HUDEP-2 (cell line): ENCODE measurements at regions not wholly inside any gene's neighbourhood (a gene's known extent, or its start where the extent isn't known, plus 50 kb on each side); places are given as distances from the start of the nearest gene placed in this dataset.
"Not testable (repeated sequence)": the region's sequence is repeated elsewhere in the genome, so short reads cannot be mapped to it uniquely, and the experiment has no call there.

Experiments used
- DNase-seq, 76 experiments: peaks; one replicate each; lab custom pipeline; 2025; ENCODE audit not compliant: unreplicated experiment in 76 of 76; lab: John Stamatoyannopoulos, UW

DNA sequence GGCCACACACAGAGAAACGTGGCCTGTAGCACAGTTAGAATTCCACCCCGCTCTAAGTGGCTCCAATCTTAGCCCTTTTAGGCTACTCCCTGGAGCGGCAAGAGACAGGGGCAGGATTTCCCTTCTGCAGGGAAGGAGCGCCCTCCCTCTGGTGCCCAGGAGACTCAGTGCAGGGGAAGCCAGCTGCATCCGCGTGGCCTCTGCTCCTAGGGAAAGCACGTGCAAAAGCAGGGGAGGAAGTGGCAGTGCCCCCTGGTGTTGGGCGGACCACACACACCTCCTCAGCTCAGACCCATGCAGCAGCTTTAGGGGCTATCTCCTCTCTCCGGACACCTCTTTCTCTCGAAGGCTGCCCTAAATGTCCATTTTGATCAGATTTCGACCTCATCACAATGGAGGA is 50.0 kb downstream of the SPRING1 start:
- DNase-seq = peak in 23 of 76 experiments; percentile 2 to 43 (median 14)

- no peak for DNase-seq
These were observed 53.0 kb downstream of the SPRING1 start for GRCh38 chr12:116684891-116685290.

GRCh38 chr12:116677202-116677661 is 60.6 kb downstream of the SPRING1 start:
- no peak for DNase-seq

DNA sequence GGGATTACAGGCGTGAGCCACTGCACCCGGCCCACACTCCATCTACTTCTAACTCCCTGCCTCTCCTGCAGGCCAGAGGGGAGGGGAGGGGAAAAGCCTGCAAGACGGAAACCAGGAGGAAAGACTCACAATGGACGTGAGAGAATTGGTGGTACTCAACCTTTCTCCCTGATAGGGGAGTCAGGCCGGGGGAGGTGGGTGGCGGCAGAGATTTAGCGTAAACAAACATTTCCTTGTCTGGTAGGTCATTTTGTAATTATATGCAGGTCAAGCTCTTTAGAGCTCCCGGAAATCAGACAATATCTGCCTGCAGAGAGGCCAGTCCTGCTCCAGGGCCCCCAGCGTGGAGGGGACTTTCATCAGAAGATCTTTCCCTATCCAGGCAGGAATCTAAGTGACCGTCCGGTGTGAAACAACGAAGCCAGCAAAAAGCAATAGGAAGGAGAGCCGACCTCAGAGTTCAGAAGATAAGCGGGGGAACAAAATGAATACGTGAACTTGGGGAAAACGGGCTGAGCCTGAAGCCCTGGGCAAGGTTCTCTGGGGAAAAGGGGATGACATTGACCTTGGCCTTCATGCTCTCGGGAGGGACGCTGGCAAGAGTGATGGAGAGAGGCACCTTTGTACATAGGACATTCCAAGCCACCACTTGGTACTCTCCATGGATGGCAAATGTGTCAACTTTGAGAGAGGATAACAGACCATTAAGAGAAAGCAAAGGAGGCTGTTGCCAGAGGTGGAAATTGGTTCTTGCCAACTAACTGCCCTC is 62.3 kb downstream of the SPRING1 start:
- DNase-seq = no peak

DNA sequence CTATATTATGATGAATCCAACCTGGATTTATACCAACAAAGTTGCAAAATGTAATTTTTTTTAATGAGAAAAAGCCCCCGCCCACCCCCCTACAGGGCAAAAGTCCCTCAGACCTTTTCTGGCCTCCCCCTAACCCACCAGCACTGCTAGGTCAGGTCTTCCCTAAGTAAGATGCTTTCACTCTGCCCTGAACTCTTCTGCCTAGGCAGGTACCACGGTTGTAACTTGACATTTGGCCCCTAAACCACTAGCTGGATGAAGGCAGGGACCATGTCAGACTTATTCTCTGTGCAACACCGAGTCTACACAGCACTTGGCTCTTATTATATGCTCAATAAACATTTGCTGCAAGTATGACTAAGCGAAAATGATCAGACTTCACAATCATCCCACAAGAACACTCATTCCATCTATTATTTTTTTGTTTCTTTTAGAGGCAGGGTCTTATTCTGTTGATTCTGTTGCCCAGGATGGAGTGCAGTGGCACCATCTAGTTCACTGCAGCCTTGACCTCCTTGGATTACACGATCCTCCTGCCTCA is 63.2 kb downstream of the SPRING1 start:
- DNase-seq = no peak

- peak in 1 of 76 experiments; percentile 8 for DNase-seq
These were observed 64.2 kb downstream of the SPRING1 start for GRCh38 chr12:116673681-116674111.

GRCh38 chr12:116672842-116673516 is 64.9 kb downstream of the SPRING1 start:
- no peak for DNase-seq

DNA sequence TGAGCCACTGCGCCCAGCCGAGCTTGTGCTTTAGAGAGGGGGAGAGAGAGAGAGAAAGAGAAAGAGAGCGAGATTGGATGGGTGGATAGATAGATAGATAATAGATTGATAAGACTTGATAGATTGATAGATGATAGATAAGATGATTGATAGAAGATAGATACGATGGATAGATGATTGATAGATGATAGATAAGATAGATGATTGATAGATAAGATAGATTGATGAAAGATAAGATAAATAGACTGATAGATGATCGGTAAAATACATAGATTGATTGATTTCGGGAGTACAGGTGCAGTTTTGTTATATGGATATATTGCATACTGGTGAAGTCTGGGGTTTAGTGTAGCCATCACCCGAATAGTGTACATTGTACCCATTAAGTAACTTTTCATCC is 65.9 kb downstream of the SPRING1 start:
- no peak for DNase-seq

DNA sequence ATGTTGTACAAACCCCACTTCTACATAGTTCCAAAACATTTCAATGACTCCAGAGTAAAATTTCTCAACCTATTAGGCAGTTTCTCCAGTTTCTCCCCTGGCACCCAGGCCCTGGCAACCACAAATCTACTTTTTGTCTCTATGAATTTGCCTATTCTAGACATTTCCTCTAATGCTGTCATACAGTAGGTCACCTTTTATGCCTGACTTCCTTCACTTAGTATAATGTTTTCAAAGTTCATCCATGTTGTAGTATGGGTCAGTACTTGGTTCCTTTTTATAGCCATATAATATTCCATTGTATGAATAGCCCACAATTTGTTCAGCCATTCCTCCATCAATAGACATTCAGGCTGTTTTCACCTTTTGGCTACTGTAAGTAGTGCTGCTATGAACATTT is 67.0 kb downstream of the SPRING1 start:
- DNase-seq = no peak

GRCh38 chr12:116667752-116668151 is 70.1 kb downstream of the SPRING1 start:
- no peak for DNase-seq

DNA sequence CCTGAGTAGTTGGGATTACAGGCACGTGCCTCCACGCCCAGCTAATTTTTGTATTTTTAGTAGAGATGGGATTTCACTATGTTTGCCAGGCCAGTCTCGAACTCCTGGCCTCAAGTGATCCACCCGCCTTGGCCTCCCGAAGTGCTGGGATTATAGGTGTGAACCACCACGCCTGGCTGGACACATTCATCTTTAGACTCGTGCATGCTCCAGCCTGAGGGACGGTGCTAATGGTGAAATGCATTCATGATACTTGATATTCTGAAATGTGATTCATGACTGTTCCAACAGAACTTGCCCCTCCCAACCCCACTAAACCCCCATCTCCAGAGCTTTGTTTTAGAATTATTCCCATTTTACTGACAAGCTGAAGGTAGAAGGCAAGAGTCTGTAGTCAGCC is 71.0 kb downstream of the SPRING1 start:
- DNase-seq = not testable (repeated sequence)

DNA sequence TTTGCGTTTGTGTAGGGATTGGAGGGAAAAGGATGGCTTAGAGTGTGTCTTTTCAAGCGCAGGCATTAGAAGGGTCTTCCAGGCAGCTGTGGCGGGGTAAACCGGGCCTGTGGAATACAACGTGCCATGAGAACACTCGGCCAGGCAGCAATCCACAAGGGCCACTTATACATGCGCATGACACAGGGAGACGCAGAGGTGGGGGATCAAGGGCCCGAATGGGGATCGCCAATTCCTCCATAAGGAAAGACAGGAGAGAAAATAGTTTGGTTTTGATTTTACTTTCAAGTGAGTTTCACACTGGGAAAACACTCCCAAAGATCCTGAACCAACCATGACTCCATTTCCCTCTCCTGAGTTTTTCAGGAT is 71.6 kb downstream of the SPRING1 start:
- no peak for DNase-seq

- no peak for DNase-seq
These were observed 72.1 kb downstream of the SPRING1 start for GRCh38 chr12:116665666-116666304.

DNA sequence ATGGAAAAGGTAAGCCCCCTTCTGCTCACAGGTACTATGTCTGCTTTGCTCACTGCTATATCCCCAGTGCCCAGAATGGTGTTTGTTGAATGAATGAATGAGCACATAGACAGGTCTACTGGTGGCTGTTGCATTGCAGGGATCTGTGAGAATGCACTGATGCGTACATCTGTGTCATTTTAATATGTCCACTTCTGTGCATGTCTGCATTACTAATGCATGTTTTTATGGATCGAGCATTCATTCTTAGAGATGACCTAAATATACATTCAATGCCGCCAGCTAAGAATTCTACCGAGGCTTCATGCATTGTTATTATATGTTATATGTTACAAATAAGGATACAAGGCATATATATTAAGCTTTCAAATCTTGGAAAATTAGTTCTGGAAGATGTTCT is 73.8 kb downstream of the SPRING1 start:
- DNase-seq = no peak

GRCh38 chr12:116662612-116663144 is 75.2 kb downstream of the SPRING1 start:
- DNase-seq = no peak

- no peak for DNase-seq
These were observed 76.5 kb downstream of the SPRING1 start for GRCh38 chr12:116661341-116661740.

DNA sequence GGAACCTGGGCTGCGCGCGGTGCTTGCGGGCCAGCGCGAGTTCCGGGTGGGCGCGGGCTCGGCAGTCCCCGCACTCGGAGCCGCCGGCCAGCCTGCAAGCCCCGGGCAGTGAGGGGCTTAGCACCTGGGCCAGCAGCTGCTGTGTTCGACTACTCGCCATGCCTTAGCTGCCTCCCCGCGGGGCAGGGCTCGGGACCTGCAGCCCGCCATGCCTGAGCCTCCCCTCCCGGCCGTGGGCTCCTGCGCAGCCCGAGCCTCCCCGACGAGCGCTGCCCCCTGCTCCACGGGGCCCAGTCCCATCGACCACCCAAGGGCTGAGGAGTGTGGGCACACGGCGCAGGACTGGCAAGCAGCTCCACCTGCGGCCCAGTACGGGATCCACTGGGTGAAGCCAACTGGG is 77.1 kb downstream of the SPRING1 start:
- not testable (repeated sequence) for DNase-seq

DNA sequence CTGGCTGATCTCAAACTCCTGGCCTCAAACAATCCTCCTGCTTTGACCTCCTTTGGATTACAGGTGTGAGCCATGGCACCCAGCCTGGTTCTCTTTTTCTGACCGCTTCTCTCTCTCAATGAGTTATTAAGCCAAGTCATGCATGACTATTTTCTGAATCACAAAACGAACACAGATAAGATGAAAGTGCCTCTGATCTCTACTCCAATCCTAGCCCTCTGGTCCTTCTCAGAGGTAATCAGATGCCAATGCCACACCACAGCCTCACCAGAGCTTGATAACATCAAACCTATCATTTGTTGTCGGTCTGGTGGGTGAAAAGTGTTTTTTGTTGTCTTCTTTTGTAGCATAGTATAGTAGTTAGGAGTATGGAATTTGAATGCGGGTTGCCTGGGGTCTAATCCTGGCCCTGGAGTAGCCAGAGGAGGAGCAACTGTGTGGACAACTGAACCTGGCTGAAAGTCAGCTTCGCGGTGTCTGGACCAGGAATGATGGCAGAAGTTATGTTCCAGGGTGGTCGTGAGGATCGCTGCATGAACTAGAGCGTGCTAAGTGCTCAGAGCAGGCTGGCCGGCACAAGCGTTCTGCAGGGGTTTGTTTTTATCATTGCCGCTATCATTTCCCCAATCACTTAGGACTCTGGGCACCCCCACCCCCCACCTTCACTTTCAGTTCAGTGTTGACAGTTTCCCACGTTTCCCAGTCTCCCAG is 77.9 kb downstream of the SPRING1 start:
- DNase-seq = no peak

GRCh38 chr12:116657921-116658495 is 79.9 kb downstream of the SPRING1 start:
- DNase-seq = no peak

- DNase-seq = no peak
These were observed 81.6 kb downstream of the SPRING1 start for GRCh38 chr12:116656306-116656705.
